ENCODE measurements at regions not wholly inside any gene's neighbourhood (a gene's known extent, or its start where the extent isn't known, plus 50 kb on each side); places are given as distances from the start of the nearest gene placed in this dataset.
"Not testable (repeated sequence)": the region's sequence is repeated elsewhere in the genome, so short reads cannot be mapped to it uniquely, and the experiment has no call there.

DNA sequence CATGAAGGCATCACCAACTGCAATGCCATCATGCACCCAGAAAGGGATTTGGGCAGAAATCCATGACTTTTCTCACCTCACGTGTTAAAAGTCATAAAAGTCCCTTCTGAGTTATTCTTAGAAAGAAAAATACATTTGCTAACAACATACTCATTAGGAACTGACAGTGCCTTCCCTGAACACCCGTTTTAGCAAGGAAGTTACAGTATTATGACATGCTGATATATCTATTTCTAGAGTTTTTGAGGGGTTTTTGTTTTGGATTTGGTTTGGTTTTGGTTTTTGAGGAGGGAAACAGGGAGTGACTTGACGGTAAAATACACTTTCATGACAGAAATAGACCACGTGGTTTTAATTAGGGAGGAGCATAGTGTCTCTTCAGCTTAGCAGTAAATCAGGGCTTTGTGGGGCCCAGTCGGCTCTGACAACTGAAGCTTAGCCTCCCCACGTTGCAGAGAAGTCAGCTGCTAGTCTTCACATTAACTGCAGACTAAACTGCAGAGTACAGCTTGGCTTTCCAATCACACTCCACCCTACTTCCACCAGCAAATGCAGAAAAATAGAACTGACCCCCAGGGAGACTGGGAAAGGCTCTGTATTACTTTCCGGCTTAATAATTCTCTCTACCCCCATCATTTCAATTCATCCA, 141.4 kb downstream of the FAM124B start:
- no peak for DNase-seq

DNA sequence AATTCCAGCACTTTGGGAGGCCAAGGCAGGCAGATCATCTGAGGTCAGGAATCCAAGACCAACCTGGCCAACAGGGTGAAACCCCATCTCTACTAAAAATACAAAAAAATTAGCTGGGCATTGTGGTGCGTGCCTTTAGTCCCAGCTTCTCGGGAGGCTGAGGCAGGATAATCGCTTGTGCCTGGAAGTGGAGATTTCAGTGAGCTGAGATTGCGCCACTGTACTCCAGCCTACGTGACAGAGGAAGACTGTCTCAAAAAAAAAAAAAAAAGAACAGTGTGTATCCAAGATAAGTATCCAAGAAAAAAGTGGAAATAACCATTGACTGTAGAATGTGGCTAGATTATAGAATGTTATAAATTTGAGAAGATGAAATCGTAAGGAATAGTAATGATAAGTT, 142.1 kb downstream of the FAM124B start:
- DNase-seq, result no peak

DNA sequence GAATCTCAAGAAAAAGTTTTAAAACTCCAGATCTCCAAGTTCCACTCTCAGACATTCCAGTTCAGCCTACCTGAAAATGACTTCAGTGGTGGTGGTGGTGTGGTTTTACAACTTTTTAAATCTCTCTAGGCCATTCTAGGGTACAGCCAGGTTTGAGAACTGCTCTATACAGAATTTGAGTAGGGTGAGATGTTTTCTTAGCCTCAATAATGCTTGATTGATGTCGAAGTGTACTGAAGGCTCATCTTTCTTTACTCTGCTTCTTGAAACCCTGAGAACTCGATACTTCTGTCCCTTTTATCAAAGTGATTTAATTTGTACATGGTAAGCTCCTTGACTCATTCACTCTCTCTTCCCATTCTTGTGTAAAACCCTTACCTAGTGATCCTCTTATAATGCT, 143.8 kb downstream of the FAM124B start:
- DNase-seq, result no peak

DNA sequence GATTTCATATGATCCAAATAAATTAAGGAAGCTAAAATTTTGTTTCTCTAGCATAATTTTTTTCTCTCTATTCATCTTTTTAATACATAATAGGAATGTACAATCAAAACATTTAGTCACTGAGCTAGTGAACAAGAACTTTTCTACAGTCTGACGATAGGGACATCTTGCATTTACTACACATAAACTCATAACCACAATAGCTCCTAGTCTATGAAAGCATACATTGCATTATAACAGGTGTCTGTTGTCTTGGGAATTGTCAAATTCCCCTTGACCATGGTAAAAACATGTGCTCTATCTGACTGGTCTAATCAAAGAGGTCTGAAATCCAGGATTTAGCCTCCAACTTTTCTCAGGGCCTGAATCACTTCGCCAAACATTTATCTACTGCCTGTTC, 144.8 kb downstream of the FAM124B start:
- no peak for DNase-seq

DNA sequence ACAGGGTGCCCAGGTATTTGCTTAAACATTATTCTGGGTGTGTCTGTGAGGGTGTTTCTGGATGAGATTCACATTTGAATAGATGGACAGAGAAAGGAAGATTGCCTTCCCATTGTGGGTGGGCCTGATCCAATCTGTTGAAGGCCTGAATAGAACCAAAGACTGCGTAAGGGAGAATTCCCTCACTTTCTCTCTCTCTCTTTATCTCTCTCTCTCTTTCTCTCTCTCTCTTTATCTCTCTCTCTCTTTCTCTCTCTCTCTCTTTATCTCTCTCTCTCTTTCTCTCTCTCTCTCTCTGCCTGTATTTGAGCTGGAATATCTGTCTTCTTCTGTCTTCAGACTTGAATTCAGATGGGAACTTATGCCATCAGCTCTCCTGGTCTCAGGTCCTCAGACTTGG, 148.4 kb downstream of the FAM124B start:
- no peak for DNase-seq

DNA sequence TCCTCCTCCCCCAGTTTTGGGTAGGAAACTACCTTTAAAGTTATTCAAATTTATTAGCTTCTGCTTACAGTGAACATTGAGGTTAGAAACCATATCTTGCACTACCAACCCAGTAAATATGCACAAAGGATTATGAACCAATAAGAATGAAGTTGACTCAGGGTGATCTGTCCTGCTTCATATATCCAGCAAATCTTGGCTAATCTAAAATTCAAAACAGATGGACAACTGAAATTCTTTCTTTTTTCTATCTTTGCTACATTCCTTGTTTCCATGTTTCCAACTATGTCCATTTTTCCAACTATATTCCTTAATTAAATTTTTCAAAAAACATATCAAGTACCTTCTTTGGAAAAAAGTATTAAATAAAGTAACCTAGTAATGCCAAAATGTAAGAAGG, 149.3 kb downstream of the FAM124B start:
- no peak for DNase-seq

DNA sequence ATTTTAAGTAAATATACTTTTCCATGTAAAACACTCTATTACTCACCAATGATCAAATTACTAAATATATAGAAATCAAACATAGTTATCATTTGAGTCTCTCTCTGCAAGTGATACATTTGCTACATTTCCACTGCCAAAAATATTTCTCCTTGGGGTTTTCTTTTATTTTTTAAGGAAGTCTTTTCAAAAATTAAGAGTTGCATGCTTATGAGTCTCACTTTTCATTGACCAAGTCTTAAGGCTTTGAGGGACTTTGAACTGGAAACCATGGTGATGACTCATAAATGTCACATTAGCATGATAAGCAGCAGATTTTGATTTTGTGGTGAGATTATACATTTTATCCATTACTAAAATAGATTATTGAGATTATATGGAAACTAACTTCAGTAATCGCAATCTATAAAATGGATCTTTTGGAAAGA, 152.9 kb downstream of the FAM124B start:
- no peak for DNase-seq

DNA sequence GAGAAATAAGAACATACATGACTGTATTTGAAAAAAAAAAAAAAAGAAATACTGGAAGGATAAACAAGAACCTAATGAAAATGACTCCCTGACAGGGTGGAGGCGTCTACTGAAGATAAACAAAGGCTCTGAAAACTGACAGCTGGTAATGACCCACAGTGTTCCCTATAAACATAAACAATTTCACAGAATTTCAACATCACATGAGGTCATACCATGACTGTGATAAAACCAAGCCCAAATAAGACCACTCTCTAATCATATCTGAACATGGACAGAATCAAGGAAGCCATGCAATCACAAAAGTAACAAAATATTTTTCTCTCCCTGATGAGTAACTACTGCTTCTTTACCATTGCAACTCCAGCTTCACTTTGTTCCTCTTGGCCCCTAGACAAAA, 159.3 kb downstream of the FAM124B start:
- DNase-seq, result no peak

DNA sequence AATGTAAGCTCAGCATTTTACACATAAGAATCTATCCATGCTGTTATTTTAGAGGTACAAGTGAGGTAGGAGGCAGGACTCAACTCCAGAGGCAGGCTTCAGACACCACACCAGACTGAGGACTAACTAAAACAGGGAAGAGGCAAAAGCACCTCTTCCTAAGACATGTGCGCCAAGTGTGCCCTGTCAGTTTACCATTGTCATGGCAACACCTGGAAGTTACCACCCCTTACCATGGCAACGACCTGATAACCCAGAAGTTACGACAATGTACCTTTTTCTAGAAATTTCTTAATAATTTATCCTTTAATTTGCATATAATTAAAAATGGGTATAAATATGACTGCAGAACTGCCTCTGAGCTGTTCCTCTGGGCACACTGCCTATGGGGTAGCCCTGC, 160.1 kb downstream of the FAM124B start:
- no peak for DNase-seq

DNA sequence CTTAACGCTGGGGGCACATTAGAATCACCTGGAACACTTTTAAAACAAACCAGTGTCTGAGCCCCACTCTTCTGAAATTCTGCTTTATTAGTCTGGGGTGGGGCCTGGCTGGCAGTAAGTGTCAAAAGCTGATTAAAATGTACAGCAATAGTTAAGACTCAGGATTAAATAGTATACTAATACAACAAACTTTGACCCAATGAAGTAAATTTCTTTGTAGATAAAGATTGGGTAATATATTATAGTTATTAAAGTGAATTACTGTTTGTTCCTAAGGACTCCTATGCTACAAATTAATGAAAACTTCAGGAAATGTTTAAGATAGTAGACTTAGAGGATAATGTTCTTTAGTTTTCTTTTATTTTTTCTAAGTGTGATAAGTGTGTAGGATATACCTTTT, 160.9 kb downstream of the FAM124B start:
- no peak for DNase-seq

DNA sequence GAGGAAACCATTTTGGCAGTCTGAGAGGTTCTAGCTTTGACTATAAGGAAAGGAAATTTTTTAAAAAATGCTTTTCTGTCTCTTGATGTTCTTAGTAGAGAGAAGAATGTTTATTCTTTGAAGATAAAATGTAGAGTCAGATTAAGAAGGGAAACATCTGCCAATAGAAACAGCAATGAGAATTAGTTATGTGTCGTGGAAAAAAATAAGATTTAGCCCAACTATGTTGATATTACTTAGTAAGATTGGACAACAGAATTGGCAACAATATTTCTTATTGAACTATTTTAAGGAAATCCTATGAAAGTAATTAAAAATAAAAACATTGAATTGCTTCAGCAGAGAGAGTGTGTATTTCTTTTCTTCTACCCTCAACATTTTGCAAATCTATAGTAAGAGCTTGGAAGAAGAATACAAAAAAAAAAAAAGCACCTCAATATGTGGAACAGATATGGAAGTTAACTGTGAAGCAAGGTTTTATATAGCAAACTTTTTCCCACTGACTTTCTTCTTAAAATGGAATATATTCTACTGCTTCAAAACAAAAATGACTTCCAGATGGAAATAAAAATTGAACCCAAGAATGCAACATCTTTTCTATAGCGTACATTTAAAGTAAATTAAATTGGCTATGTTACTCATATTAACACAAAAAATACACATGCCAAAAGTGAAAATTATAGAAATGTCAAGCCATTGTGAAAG, 177.9 kb downstream of the FAM124B start:
- DNase-seq, result no peak

DNA sequence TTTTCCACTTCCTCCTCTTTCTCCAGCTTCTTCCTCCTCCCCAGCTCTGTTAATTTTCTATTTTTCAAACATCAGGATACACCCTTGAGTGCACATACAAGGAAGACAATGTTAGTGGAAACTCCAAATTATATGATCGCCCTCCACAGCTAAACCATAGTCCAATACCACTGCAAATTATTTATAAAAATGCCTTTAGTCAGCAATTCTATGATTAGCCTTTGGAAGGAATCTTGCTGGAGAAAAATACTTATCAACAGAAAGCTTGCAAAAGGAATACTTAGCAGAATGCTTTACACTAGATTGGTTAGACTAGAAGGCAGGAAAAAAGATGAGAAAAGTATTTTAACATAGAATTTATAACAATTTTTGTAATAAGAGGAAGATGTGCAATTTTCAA, 178.9 kb downstream of the FAM124B start:
- DNase-seq, result no peak

DNA sequence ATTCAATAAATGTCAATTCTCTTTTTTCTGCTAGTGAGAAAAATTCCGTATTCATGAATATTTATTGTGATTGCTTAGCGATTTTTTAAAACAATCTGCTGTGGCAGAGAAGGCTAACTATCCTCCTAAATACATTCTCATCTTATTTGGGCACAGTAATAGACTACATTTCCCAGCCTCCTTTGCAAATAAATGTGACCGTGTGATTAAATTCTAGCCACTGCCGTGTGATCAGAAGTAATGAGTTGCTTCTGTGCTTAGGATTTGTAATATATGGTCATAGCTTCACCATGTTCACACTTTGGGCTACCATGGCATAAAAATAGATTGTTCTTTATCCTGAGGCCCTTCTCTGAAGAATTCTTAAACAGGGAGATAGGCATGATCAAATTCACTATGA, 179.6 kb downstream of the FAM124B start:
- DNase-seq, result no peak

DNA sequence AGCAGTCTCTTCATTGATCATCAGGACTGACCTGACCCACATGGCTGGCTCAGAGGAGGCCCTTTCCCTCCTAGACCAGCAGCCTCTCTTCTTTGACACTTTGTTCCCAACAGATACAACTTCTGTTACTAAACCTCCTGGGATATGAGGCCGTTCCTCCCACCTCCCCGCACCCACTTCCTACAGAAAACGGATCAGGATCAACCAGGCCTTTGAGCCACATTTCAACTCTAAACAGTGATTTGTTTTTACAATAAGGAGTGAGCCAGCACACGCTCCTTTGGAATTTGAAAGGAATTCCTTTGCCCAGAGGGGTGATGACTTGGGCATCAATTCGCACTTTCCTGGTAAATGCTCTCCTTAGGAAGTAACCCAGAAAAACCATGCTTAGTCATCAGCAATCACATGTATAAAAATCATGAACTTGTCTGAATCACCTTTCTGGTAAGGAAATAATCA, 180.4 kb downstream of the FAM124B start:
- DNase-seq, result no peak

DNA sequence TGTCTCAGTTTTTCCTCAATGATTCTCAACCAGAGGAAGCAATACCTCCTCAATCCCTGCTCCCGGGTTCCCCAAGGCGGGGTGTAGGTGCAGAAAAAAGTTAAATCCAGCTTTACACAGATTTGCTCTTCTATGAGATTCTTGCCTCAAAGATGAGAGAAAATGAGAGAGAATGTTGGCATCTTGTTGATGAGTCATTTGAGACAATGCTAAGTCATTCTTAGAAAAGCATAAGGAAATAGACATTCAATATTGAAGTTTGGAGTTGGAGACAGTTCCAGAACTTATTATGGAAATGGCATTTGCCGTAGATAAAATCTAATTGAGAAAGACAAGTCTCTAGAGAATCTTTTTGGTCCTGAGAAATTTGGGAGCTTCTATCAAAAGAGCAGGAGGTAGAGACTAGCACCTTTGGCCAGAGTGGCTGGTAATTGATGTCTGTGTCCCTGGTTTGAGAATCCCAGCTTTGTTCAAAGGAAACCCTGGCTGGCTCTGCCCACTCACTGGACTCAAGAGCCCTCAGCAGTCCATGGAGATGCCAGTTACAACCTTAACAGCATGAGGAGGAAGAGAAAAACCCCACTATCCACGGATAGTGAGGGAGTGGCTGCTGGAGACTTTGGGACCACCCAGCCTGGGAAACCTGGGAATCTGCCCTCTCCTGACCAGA, 181.2 kb downstream of the FAM124B start:
- DNase-seq, result no peak

DNA sequence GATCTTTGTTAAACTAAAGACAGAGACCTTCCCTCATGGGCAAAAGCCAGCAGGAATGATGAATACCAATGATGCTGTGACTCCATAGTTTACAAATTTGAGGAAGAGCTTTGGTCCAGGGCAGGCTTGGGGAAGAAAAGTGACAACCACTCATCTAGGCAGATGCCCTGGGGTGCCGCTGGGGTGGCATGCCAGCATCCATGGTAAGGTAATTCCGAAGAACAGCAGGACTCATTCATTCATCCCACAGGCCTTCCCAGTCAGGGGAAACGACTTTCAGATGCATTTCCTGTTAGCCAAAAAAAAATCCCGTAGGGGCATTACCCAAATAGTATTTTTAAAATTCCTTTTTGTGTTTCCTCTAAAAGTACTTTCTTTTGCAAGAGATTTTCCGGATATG, 180.7 kb upstream of the SERPINE2 start:
- DNase-seq, result no peak

DNA sequence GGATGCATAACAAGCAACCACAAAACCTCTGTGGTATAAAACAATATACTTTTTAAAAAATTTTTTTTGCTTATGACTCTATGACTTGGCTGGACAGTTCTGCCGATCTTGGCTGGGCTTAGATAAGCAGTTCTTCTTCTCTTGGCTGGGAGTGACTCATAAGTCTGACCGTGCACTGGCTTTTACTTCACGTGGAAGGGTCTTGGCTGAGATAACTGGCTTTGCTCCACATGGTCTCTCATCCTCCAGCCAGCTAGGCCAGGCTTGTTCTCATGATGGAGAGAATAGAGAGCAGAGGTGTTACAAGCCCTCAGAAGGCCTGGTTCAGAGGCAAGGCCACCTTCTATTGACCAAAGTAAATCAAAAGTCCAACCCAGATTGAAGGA, 178.9 kb upstream of the SERPINE2 start:
- no peak for DNase-seq

DNA sequence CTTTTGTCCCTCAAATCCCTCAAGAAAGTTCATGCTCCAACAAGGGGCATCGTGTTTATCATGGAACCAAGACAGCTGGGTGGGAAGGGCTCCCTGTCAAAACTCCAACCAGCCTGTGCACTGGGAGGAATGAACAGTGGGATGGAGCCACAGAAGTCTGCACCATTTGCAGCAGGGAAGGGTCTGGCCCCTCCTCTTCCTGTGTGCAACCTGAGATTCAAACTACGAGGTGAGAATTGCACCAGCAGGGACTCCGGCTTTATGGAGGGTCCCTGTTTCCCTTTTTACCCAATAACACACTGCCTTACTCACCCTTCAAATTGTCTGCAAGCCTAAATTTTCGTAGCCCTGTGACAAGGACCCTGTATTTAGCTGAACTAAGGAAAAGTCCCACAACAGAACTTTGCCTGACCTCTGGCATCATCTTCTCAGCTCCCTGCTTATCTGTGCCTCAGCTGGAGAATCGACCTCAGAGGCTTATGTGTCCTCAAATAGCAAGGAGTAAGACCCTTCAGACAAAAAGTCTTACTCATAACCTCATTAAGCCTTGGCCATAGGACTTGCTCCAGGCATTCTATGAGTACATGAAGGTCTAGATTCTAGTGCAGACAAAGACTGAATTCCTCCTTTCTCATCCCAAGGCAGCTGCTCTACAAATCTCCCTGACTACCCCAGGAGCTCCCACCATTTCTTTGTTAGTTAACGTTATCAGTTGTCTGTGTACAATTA, 178.3 kb upstream of the SERPINE2 start:
- no peak for DNase-seq

DNA sequence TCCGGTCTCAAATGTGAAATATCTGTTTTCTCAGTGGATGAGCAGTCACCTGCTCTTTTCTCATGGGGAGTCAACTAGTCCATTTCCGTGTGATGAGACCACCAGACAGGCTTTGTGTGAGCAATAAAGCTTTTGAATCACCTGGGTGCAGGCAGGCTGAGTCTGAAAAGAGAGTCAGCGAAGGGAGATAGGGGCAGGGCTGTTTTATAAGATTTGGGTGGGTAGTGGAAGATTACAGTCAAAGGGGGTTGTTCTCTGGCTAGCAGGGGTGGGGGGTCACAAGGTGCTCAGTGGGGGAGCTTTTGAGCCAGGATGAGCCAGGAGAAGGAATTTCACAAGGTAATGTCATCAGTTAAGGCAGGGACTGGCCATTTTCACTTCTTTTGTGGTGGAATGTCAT, 176.5 kb upstream of the SERPINE2 start:
- DNase-seq, result not testable (repeated sequence)

DNA sequence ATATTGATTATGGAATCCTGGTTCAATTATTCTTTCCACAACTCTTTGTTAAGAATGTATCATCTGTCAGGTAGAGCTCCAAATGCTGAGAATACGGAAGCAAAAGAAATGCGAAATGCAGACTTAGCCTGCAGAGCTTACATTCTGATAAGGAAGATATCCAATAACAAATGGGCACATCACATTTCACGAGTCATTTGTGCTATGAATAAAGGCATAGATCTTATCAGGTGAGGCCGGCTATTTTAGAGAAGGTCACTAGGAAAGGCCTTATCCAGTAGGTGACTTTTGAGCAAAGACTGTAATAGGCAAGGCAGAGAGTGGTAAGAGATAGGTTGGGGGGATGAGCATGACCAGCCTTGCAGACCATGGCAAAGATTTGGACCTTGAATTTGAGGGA, 174.3 kb upstream of the SERPINE2 start:
- DNase-seq, result no peak

DNA sequence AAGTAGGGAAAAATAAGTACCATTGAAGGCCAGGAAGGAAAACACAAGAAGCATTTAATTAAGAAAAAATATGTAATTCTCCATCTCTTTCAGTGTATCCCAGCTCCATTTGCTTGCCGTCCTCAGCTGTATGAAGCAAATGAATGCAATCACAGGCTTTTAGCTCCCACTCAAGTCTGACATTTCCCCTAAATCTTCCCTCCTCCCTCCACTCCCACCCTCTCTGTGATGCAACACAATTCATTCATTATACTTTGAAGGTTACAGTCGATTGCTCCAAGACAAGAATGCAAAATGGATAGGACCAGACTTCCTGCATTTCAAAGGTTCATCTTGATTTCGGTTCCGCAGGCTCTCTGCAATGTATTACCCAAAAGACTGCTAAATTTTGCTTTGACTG, 172.7 kb upstream of the SERPINE2 start:
- no peak for DNase-seq

DNA sequence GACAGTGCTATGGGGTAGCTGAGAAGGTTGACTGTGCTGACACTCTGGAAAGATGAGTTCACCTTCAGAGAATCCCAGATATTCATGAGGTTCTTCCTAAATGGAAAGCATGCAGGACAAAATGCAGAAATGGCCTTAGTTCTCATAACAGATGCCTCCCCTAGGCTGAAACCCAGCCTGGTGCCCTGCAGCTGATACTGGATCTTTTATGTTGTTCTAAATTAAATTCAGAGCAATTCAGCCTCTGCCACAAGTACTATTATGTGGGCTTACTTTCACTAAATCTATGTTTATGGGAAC, 172.0 kb upstream of the SERPINE2 start:
- no peak for DNase-seq

DNA sequence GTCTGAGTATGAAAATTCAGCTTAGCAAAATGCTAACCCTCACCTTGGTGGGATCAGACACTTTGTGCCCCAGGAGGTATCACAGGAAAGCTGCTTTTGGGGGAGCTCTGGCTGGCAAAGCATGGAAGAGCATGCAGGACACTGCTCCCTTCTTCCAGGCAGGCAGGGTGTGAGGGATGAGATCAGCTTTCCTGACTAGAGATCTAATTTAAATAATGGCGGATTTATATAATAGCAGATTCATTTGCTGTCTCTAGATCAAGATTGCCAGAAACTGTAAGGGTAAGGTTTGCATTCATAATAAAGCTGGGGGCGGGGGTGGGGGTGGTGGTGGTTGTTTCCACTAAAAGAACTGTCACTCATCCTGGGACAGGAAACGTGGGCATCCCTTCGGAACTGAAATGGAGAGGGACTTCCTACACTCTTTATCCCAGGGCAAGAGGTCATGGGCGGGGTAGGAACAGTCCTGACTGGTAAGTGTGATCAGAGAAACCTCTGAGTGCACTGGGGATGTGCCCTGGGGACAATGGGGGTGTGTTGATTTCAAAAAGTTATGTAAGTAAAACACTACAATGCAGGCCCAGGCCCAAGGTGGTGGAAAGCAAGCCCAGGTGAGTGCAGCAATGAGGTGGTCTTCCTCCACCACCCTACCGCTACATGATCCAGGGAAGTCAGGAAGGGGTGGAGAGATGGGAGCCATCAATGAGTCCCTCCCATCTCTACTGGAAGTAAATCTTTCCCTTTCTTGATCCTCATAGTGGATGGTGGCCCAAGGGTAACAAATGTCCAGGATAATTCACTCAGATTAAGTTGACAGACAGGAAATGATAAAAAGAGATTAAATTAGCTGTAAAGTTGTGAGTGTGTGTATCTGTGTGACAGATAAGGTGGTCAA, 171.4 kb upstream of the SERPINE2 start:
- DNase-seq, result no peak

All from NCI-H774 (cell line).